Mesenchymal stem cell (in vitro differentiated cells and primary cell): ENCODE measurements at regions not wholly inside any gene's neighbourhood (a gene's known extent, or its start where the extent isn't known, plus 50 kb on each side); places are given as distances from the start of the nearest gene placed in this dataset.

Experiments used
- DNase-seq: peaks from one replicate; pipeline ENCODE4 v3.0.0-alpha.2; 2013
- H2AFZ ChIP-seq: one replicate; pipeline ENCODE4 v1.6.1; 2013; ENCODE audit warnings: low read depth, mild to moderate bottlenecking, control low read depth, inconsistent platforms, low read length, moderate library complexity
- H2AK5ac ChIP-seq: 2 replicates; pipeline ENCODE4 v1.6.1; 2013; ENCODE audit warnings: low read length, moderate library complexity, mild to moderate bottlenecking, inconsistent platforms; ENCODE audit not compliant: severe bottlenecking
- H2BK120ac ChIP-seq: one replicate; pipeline ENCODE4 v1.6.1; 2013; ENCODE audit warnings: low read depth, mild to moderate bottlenecking, inconsistent platforms, low read length, moderate library complexity
- H2BK12ac ChIP-seq, 2 experiments: one replicate each; pipeline ENCODE4 v1.6.1; 2013; ENCODE audit warnings: inconsistent platforms in 2 of 2, low read length in 2 of 2, mild to moderate bottlenecking in 2 of 2, moderate library complexity in 2 of 2, control low read depth in 1 of 2
- H2BK15ac ChIP-seq: one replicate; pipeline ENCODE4 v1.6.1; 2013; ENCODE audit warnings: mild to moderate bottlenecking, low read depth, inconsistent platforms; ENCODE audit not compliant: poor library complexity, severe bottlenecking
- H2BK5ac ChIP-seq: 2 replicates; pipeline ENCODE4 v1.6.1; 2013; ENCODE audit warnings: low read depth, mild to moderate bottlenecking, low read length, control low read depth, inconsistent platforms; ENCODE audit not compliant: poor library complexity, severe bottlenecking
- H3K14ac ChIP-seq, 2 experiments: one replicate each; pipeline ENCODE4 v1.6.1; 2013; ENCODE audit warnings: inconsistent platforms in 2 of 2, low read length in 2 of 2, control low read depth in 1 of 2, mild to moderate bottlenecking in 1 of 2, moderate library complexity in 1 of 2
- H3K18ac ChIP-seq, 2 experiments: one replicate each; pipeline ENCODE4 v1.6.1; 2013; ENCODE audit warnings: inconsistent platforms in 2 of 2, low read length in 2 of 2, control low read depth in 1 of 2, low read depth in 1 of 2, mild to moderate bottlenecking in 1 of 2
- H3K23ac ChIP-seq, 2 experiments: one replicate each; pipeline ENCODE4 v1.6.1; 2013; ENCODE audit warnings: inconsistent platforms in 2 of 2, low read length in 2 of 2, mild to moderate bottlenecking in 2 of 2, moderate library complexity in 2 of 2, control low read depth in 1 of 2
- H3K27ac ChIP-seq: 2 replicates; pipeline ENCODE4 v1.5.1; 2013; ENCODE audit warnings: mild to moderate bottlenecking, moderate library complexity, low read length, control low read depth, inconsistent platforms; ENCODE audit not compliant: poor library complexity, severe bottlenecking
- H3K27me3 ChIP-seq, 2 experiments: 2 replicates each; pipeline versions ENCODE4 v1.6.1 to v1.7.0; 2013; ENCODE audit warnings: low read length in 2 of 2, mild to moderate bottlenecking in 2 of 2, moderate library complexity in 2 of 2, control low read depth in 1 of 2, inconsistent platforms in 1 of 2; ENCODE audit not compliant: control insufficient read depth in 1 of 2, insufficient read depth in 1 of 2
- H3K36me3 ChIP-seq, 2 experiments: 2 replicates each; pipeline versions ENCODE4 v1.6.1 to v1.7.0; 2013; ENCODE audit warnings: low read length in 2 of 2, control low read depth in 1 of 2, inconsistent platforms in 1 of 2, low read depth in 1 of 2, mild to moderate bottlenecking in 1 of 2; ENCODE audit not compliant: insufficient read depth in 2 of 2, control insufficient read depth in 1 of 2
- H3K4ac ChIP-seq, 2 experiments: one replicate each; pipeline ENCODE4 v1.6.1; 2013; ENCODE audit warnings: inconsistent platforms in 2 of 2, low read length in 2 of 2, mild to moderate bottlenecking in 2 of 2, moderate library complexity in 2 of 2, control low read depth in 1 of 2, low read depth in 1 of 2
- H3K4me1 ChIP-seq: 2 replicates; pipeline ENCODE4 v1.6.1; 2013; ENCODE audit warnings: low read depth, low read length, control low read depth; ENCODE audit not compliant: control insufficient read depth, insufficient read depth
- H3K4me2 ChIP-seq: 2 replicates; pipeline ENCODE4 v1.6.1; 2013; ENCODE audit warnings: low read length, mild to moderate bottlenecking, inconsistent platforms; ENCODE audit not compliant: poor library complexity, severe bottlenecking
- H3K4me3 ChIP-seq, 2 experiments: 2 replicates each; pipeline versions ENCODE4 v1.5.1 to v1.7.0; 2013; ENCODE audit warnings: low read length in 2 of 2, mild to moderate bottlenecking in 2 of 2, control low read depth in 1 of 2, low read depth in 1 of 2; ENCODE audit not compliant: insufficient read depth in 1 of 2
- H3K79me1 ChIP-seq: replicated peaks from 2 replicates; pipeline ENCODE4 v1.6.1; 2013; ENCODE audit warnings: mild to moderate bottlenecking, control low read depth, low read length, inconsistent platforms; ENCODE audit not compliant: poor library complexity, severe bottlenecking
- H3K9ac ChIP-seq: 2 replicates; pipeline ENCODE4 v1.7.0; 2013; ENCODE audit warnings: mild to moderate bottlenecking, low read length, moderate library complexity
- H3K9me3 ChIP-seq: 2 replicates; pipeline ENCODE4 v1.7.0; 2013; ENCODE audit warnings: mild to moderate bottlenecking, low read length; ENCODE audit not compliant: control insufficient read depth
- H4K8ac ChIP-seq: one replicate; pipeline ENCODE4 v1.6.1; 2013; ENCODE audit warnings: inconsistent platforms, mild to moderate bottlenecking, low read length, moderate library complexity
- H4K91ac ChIP-seq: one replicate; pipeline ENCODE4 v1.6.1; 2013; ENCODE audit warnings: mild to moderate bottlenecking, low read length, inconsistent platforms
- WGBS: methylation state at CpG from one replicate; pipeline ENCODE4 v1.1.7; 2013; ENCODE audit warnings: mixed read lengths; 5-methylcytosine and 5-hydroxymethylcytosine counted together

DNA sequence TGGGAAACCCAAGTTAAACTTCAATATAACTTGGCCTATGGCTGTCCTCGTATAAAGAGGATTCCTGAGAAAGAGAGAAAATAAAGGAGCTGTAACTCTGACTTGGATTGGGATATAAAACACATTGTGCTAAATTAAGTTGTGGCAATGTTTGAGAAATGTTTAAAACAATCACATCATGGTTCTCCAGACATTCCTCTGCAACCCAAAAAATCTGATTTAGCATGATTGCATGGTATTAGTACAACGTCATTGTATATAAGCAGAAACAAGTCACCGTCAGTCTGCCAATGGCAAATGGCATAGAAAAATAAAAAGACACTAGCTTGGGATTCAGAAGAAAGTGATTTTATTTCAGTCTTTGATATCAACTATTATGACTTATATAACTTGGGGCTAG lies 140.2 kb upstream of the FAM83B start:
- Histone ChIP-seq H4K91ac (no peak overlapping the region), H2AK5ac (no peak overlapping the region)
- WGBS = no CpG with 5 or more reads among the region's 3 CpGs

DNA sequence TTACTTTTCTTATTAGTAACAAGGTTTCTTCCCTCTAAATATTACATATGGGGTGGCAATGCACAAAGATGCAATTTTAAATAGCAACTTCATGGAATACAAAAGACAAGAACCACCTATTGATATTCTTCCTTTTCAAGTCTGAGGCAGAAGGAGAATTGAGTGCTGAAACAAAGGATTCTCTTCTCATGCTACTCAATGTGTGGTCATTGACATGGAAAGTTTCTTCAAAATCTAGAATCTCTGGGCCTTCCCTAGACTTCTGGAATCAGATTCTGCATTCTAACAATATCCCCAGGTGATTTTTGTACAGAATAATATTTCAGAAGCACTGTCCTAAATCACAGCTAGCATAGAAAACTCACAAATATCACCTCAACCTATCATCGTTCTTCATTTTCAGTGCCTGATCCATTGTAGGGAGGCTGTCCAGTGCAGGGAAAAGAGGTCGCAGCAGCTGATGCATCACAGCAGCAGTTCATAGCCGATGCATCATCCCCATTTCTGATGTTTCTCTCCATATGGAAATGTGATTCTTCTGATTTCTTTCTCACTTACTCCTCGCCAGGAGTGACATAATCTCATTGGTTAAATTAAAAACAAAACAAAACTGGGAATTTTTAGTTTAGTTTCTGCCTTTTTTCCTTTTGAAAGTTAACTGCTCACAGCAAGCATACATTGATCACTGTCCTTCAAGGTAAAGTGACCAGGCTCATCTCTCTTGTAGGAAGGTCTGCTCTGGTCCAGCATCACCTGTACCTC lies 139.5 kb upstream of the FAM83B start:
- DNase-seq = no peak
- no peak overlapping the region for H2AFZ ChIP-seq
- no peak overlapping the region for H3K18ac ChIP-seq
- H3K36me3 ChIP-seq = no peaks in the 10 kb centered on the region
- no peak overlapping the region for H3K23ac ChIP-seq
- H3K27me3 ChIP-seq = no peaks in the 10 kb centered on the region
- H2BK12ac ChIP-seq = no peak overlapping the region
- no peak overlapping the region for H2BK5ac ChIP-seq
- H3K4me2 ChIP-seq = no peak overlapping the region
- H4K8ac ChIP-seq = no peak overlapping the region
- no peak overlapping the region for H4K91ac ChIP-seq
- no peaks in the 10 kb centered on the region for H3K4me1 ChIP-seq
- no peak overlapping the region for H3K4ac ChIP-seq
- H3K14ac ChIP-seq = no peak overlapping the region
- no peak overlapping the region for H3K27ac ChIP-seq
- H3K9ac ChIP-seq = no peak overlapping the region
- 93% methylated on average over 3 of the region's 4 CpGs for WGBS
- H3K4me3 ChIP-seq = no peak overlapping the region
- no peak overlapping the region for H2BK120ac ChIP-seq
- no peak overlapping the region for H2AK5ac ChIP-seq
- no peak overlapping the region for H2BK15ac ChIP-seq
- no peaks in the 10 kb centered on the region for H3K9me3 ChIP-seq
- no peaks in the 10 kb centered on the region for H3K79me1 ChIP-seq

More for the DNA sequence above, 140.2 kb upstream of the FAM83B start:
- H3K23ac ChIP-seq = no peak overlapping the region
- no peak overlapping the region for H3K4me3 ChIP-seq
- H2BK5ac ChIP-seq = no peak overlapping the region
- no peaks in the 10 kb centered on the region for H3K36me3 ChIP-seq
- no peaks in the 10 kb centered on the region for H3K27me3 ChIP-seq
- H3K18ac ChIP-seq = no peak overlapping the region
- H3K4ac ChIP-seq = no peak overlapping the region
- no peak for DNase-seq
- no peak overlapping the region for H3K27ac ChIP-seq
- no peaks in the 10 kb centered on the region for H3K9me3 ChIP-seq
- no peak overlapping the region for H4K8ac ChIP-seq
- no peak overlapping the region for H3K14ac ChIP-seq
- H2AFZ ChIP-seq = no peak overlapping the region
- no peaks in the 10 kb centered on the region for H3K4me1 ChIP-seq
- H2BK12ac ChIP-seq = no peak overlapping the region
- no peak overlapping the region for H3K4me2 ChIP-seq
- no peaks in the 10 kb centered on the region for H3K79me1 ChIP-seq
- no peak overlapping the region for H2BK15ac ChIP-seq
- H3K9ac ChIP-seq = no peak overlapping the region
- H2BK120ac ChIP-seq = no peak overlapping the region

DNA sequence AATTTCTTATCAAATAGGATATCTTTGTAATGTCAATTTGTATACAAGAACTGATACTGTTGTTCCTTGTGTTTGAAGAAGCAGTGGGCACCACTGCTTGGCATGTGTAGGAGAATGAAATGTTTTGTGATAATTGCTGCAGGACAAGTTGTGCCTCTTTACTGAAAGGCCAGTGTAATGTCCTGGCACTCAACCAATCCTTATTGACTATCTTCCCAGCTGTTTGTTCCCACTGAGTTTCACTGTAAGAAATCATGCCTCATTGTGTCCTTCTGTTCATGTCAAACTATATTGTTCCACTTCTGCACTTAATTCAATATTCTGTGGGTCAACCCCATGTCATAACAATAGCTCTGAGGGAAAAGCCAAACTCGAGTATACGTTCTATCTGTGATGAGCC lies 136.1 kb upstream of the FAM83B start:
- Histone ChIP-seq H3K36me3 (no peaks in the 10 kb centered on the region), H3K14ac (no peak overlapping the region), H3K27ac (no peak overlapping the region), H2BK5ac (no peak overlapping the region), H2AFZ (no peak overlapping the region), H3K79me1 (no peaks in the 10 kb centered on the region), H4K91ac (no peak overlapping the region), H2BK120ac (no peak overlapping the region), H3K4ac (no peak overlapping the region), H3K23ac (no peak overlapping the region), H3K9me3 (no peaks in the 10 kb centered on the region), H2AK5ac (no peak overlapping the region), H3K4me1 (no peaks in the 10 kb centered on the region), H2BK15ac (no peak overlapping the region), H3K4me3 (no peak overlapping the region), H2BK12ac (no peak overlapping the region), H3K4me2 (no peak overlapping the region), H3K18ac (no peak overlapping the region), H3K9ac (no peak overlapping the region), H3K27me3 (no peaks in the 10 kb centered on the region), H4K8ac (no peak overlapping the region)
- no peak for DNase-seq
- 90% methylated on average over 2 of the region's 2 CpGs for WGBS

DNA sequence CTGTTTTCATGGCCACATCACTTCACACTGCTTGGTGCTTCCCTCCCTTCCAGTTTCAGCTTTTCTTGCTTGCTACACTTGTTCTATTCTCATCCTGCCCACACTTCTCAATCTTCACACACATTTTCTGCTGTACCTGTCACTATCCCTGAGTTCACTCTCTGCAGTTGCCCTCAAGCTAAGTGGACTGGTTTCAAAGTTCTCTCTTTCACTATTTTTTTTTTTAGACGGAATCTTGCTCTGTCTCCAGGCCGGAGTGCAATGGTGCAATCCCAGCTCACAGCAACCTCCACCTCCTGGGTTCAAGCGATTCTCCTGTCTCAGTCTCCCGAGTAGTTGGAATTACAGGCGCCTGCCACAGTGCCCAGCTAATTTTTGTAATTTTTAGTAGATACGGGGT lies 130.6 kb upstream of the FAM83B start:
- H3K4me1 ChIP-seq = no peaks in the 10 kb centered on the region
- H3K27me3 ChIP-seq = no peaks in the 10 kb centered on the region
- no peak overlapping the region for H3K27ac ChIP-seq
- no peak overlapping the region for H2BK120ac ChIP-seq
- no peak overlapping the region for H2BK5ac ChIP-seq
- DNase-seq = no peak
- no peaks in the 10 kb centered on the region for H3K36me3 ChIP-seq
- H3K14ac ChIP-seq = no peak overlapping the region
- no peak overlapping the region for H2BK15ac ChIP-seq
- H3K4me3 ChIP-seq = no peak overlapping the region
- no peak overlapping the region for H3K9ac ChIP-seq
- H4K8ac ChIP-seq = no peak overlapping the region
- H3K4me2 ChIP-seq = no peak overlapping the region
- H2BK12ac ChIP-seq = no peak overlapping the region
- no peaks in the 10 kb centered on the region for H3K9me3 ChIP-seq
- H3K23ac ChIP-seq = no peak overlapping the region
- no peaks in the 10 kb centered on the region for H3K79me1 ChIP-seq
- no peak overlapping the region for H2AK5ac ChIP-seq
- WGBS = 100% methylated on average over 6 of the region's 6 CpGs
- no peak overlapping the region for H4K91ac ChIP-seq
- no peak overlapping the region for H3K18ac ChIP-seq
- no peak overlapping the region for H2AFZ ChIP-seq
- H3K4ac ChIP-seq = no peak overlapping the region
